H1 (cell line): ENCODE measurements at regions not wholly inside any gene's neighbourhood (a gene's known extent, or its start where the extent isn't known, plus 50 kb on each side); places are given as distances from the start of the nearest gene placed in this dataset.

Experiments
- CEBPB ChIP-seq: IDR thresholded peaks from 2 replicates; pipeline ENCODE4 v1.6.1; 2012; ENCODE audit warnings: low read depth, low read length
- CTCF ChIP-seq, 3 experiments: IDR thresholded peaks; 1 replicate in 2 of 3; 2 replicates in 1 of 3; pipeline versions ENCODE4 v1.5.1 to v1.6.1; 2011; ENCODE audit warnings: low read length in 3 of 3, mild to moderate bottlenecking in 3 of 3, inconsistent platforms in 2 of 3, low read depth in 1 of 3, moderate library complexity in 1 of 3; ENCODE audit not compliant: insufficient read depth in 1 of 3; ENCODE audit errors: control extremely low read depth in 1 of 3
- MAX ChIP-seq: IDR thresholded peaks from 2 replicates; pipeline ENCODE4 v1.6.1; 2012; ENCODE audit warnings: inconsistent platforms
- POLR2A ChIP-seq, 2 experiments: IDR thresholded peaks; 1 replicate in 1 of 2; 2 replicates in 1 of 2; pipeline ENCODE4 v1.6.1; 2011; ENCODE audit warnings: low read depth in 2 of 2, low read length in 2 of 2, mild to moderate bottlenecking in 2 of 2; ENCODE audit errors: control extremely low read depth in 1 of 2
- SIRT6 ChIP-seq: IDR thresholded peaks from one replicate; pipeline ENCODE4 v1.7.1; 2012; ENCODE audit warnings: low read length, inconsistent platforms
- SP1 ChIP-seq: IDR thresholded peaks from 2 replicates; pipeline ENCODE4 v1.6.1; 2011; ENCODE audit warnings: low read depth, low read length

- TF ChIP-seq CTCF (IDR thresholded peaks at IDR 0.05; ENCODE audit: control extremely low read depth in 1 of 3, insufficient read depth in 1 of 3, low read depth in 1 of 3, low read length in 3 of 3) = no peak
- TF ChIP-seq SIRT6 = no peak
- TF ChIP-seq MAX = no peak
- no peak for TF ChIP-seq POLR2A (IDR thresholded peaks at IDR 0.05; ENCODE audit: control extremely low read depth in 1 of 2, low read depth in 2 of 2, low read length in 2 of 2)
- no peak for TF ChIP-seq SP1
- no peak for TF ChIP-seq CEBPB
These were observed 61.1 kb upstream of the HRH2 start for GRCh38 chr5:175596761-175597189.
